SK-N-DZ (cell line): ENCODE measurements at regions not wholly inside any gene's neighbourhood (a gene's known extent, or its start where the extent isn't known, plus 50 kb on each side); places are given as distances from the start of the nearest gene placed in this dataset.
"Not testable (repeated sequence)": the region's sequence is repeated elsewhere in the genome, so short reads cannot be mapped to it uniquely, and the experiment has no call there.

Source experiments
- DNase-seq: peaks from one replicate; pipeline ENCODE4 v3.0.0-alpha.2; 2015; ENCODE audit warnings: low spot score

DNA sequence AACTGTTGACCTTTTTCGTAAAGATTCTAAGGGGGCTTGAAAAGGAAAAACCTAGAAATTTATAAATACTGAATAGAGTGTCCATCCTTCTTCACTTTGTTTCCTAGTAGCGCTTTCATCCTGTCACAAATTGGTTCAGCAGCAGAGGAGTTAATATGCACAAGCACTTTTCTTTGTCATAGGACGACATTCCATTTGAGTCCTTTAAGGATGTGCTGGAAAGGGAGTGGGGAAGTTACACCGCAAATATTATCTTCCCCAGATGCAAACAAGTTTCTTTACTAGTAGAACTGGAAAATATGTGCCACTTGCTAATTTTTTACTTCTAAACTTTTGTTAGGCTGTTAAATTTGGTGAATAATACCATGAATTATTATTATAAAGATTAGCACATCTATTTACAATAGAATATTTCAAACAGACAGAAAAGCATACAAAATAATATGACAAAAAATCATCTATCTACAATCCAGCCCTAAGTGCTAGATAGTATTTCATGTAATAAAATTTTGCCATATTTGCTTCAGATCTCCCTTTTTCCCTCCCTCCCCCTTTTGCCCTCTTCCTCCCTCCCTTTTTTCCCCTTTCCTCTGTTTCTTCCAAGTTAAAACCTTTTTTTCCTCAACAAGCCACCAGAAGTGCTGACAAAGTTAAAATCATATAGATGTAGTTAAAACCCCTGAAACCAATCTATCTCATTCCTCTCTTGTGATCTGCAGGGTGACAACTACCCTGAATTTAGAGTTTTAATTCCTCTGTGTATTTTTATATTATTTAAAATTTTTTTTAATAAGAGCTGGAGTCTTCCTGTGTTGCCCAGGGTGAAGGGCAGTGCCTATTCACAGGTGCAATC lies 50.5 kb upstream of the MAP4K3 start:
- DNase-seq = no peak

DNA sequence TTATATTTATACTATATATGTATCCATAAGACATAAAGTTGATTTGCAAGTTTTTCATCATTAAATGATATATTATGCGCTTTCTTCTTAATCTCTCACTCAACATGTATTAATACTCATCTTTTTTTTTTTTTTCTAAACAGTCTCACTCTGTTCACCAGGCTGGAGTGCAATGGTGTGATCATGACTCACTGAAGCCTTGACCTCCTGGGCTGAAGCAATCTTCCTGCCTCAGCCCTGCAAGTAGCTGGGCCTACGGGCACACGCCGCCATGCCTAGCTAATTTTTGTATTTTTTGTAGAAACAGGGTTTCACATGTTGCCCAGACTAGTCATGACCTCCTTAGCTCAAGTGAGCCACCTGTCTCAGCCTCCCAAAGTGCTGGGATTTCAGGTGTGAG lies 51.4 kb upstream of the MAP4K3 start:
- no peak for DNase-seq

DNA sequence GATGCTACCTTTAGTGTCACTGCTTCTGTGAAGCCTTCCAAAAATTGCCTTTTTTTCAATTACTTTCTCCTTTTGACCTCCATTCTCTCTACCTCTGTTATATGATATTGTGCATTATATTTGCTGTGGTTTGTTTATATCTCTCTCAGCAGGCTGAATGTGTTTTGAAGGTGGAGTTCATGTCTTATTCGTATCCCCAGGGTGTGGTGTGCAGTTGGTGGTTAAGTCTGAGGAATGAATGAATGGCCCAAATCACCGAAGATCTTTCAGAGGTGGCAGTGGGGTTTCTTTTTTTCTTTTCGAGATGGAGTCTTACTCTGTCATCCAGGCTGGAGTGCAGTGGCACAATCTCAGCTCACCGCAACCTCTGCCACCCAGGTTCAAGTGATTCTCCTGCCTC lies 53.5 kb upstream of the MAP4K3 start:
- DNase-seq = no peak

DNA sequence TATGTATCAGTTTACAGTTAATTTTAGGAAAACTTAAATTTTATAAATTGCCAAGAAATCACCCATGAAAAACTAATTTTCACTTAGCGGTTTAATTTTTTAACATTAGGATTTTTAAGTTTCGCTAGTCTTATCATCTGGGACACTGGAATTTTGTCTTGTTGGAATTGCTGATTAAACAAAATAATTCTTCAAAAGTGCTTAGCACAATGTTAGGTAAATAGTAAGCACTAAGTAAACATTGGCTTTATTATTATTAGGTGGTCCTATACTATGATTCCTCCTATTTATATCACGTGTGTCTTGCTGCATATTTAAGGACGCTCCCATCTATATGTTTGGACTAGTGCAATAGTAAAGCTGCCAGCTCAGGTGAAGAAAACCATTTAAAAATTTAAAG lies 54.6 kb upstream of the MAP4K3 start:
- no peak for DNase-seq

DNA sequence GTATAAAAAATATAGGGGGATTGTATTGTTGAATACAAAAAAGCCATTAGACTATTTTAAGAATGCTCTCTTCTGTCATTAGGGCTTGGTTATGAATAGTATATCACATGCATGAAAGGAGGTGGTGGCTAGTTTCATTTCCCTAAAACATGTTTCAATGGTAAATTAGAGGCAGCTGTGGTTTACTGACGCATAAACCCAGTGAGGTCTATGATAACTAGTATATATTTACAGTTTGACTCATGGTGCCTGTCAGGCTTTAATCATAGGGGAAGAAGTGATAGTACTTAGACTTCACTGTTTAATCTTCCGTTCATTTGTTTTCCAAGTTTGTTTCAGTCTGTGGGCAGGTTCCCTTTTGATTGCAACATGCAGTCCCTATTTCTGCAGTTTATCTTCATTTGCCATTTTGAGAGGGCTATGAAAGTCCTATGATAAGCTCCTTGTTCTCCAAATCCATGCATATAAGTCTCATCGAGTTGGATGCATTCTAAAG lies 55.1 kb upstream of the MAP4K3 start:
- no peak for DNase-seq

DNA sequence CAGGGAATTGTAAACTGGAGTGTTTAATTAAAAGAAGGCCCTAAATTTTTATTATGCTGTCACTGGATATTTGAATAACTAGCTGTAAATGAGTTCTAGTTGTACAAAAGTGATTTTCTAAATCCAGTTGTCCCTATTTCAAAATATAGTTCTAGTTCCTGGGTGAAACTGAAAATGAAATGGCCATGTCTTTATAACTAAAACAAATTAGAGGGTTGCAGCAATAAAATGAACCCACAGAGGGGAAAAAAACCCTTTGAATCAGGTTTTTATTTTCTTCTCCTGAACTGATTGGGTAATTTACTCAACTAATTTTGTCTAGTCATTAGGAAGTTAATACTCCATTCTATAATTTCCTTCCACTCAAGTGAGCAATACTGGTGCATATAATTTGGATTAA lies 55.6 kb upstream of the MAP4K3 start:
- DNase-seq = no peak

DNA sequence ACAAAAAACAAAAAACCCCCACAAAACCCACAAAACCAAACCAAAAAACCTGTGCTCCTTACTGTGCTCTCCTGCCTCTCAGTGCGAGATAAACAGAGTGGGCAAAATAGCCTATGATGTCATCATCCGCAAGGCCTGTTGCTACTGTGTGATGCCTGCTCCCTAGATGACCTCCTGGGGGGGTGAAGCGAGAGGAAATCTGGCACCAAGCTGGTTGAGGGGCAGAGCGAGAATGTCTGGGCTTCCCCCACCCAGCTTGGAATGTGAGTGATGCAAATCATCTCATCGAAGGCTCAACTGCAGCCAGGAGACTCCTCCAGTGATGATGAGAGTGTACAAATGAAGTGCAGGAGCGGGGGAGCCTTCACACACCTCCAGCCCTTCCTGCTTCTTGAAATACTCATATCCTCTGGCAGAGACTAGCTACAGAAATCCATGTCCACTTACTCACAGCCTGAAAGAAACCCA lies 57.7 kb upstream of the MAP4K3 start:
- no peak for DNase-seq

DNA sequence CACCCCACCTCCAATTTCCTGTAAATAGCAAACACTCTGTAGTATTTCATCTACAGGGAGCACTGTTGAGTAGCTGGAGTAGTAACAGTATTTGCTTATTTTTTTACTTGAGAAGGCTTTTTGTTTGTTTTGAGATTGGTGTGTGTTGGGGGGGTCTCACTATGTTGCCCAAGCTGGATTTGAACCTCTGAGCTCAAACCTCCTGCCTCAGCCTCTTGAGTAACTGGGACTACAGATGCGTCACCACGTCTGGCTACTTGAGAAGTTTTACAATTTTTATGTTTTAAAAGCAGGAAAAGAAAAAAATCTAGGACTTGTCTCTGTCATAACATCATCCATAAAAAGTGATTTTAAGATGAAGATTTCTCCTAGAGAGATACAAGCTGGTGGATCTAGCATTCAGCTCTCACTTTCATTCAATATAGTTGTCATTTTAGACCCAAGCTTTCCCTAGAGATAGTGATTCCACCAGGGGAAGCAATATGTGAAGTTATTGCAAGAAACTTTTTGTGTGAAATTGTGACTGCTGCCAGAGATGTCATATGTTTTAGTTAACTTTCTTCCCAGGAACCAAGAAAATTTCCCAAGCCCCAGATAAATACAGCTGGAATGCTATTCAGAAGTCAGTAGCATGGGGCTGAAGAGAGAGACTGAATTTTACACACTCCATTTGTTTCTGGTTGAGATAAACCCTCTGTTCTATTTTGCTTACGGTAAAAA lies 60.2 kb upstream of the MAP4K3 start:
- DNase-seq = no peak

DNA sequence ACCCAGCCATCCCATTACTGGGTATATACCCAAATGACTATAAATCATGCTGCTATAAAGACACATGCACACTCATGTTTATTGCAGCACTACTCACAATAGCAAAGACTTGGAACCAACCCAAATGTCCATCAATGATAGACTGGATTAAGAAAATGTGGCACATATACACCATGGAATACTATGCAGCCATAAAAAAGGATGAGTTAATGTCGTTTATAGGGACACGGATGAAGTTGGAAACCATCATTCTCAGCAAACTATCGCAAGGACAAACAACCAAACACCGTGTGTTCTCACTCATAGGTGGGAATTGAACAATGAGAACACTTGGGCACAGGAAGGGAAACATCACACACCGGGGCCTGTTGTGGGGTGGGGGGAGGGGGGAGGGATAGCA lies 61.1 kb upstream of the MAP4K3 start:
- not testable (repeated sequence) for DNase-seq

DNA sequence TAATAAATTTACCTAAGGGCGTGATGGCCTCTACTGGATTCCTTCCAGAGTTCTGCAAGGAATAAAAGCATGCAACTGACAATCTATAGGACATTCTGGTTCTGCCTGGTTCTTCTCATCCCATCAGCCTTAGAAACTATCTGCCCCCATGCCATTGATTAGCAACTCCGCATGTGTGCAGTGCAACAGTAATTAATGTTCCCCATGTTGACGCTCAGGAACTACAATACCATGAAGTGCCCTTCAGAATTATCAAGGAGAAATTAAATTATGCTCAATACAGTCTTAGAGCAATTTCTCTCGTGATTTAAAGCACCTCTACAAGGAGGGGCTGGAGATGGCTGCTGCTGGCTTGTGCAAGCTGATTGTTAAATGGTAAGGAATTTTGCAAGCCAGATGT lies 61.7 kb upstream of the MAP4K3 start:
- no peak for DNase-seq

DNA sequence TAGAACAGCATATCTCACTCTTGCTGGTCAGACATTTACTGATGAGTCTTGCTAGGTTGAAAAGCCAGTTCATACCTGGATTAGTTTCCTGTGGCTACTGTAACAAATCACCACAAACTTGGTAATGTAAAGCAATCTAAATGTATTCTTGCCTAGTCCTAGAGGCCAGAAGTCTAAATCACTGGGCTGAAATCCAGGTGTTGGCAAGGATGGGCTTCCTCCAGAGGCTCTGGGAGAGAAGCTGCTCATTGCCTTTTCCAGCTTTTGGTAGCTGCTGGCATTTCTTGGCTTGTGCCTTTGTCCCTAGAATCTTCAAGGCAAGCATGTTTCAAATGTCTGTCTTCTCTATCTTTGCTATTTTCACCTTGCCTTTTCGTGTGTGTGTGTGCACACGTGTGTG lies 62.3 kb upstream of the MAP4K3 start:
- DNase-seq = no peak

DNA sequence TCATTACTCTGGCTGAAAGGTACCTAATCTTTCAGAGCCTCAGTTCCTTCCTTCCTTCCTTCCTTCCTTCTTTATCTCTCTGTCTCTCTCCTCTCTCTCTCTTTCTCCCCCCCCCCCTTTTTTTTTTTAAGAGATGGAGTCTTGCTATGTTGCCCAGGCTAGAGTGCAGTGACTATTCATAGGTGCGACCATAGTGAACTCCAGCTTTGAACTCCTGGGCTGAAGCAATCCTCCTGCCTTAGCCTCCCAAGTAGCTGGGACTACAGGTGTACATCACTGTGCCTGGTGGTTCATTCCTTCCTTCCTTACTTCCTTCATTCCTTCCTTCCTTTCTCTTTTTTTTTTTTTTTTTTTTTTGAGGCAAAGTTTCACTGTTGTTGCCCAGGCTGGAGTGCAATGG lies 64.3 kb upstream of the MAP4K3 start:
- DNase-seq = no peak

DNA sequence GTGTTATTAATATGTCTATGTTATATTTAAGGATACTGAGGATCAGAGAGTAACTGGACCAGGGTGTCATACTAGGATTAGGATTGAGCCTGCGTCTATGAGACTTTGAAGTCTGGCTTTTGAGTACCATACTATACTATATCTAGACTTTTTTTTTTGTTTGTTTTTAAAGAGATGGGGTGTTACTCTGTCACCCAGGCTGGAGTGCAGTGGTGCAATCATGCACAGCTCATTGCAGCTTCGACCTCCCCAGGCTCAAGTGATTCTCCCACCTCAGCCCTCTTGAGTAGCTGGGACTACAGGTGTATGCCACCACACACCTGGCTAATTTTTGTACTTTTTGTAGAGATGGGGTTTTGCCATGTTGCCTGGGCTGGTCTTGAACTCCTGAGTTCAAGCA lies 66.2 kb upstream of the MAP4K3 start:
- no peak for DNase-seq

DNA sequence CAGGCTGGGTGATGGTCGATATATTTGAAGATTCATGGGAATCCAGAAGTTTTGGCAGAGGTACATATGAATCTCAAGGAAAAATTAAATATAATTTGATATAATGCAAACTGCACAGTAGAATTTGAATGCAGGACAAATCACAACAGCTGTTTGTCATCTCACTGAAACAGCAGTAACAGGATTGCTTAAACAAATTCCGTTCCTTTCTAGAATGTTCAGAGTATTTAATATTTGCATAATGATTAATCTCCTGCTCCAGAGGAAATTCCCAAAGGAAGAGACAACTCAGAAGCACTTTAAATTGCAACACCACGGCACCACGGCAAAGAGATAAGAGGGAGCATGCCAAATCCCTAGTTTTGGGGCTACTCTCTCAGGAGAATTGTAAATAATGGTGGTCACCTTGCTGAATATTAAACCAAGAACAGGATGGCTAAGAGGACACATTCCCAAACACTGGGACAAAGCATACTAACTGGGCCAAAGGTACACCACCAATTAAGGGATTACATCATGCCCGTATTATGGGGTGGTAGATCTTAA lies 67.8 kb upstream of the MAP4K3 start:
- DNase-seq = no peak

DNA sequence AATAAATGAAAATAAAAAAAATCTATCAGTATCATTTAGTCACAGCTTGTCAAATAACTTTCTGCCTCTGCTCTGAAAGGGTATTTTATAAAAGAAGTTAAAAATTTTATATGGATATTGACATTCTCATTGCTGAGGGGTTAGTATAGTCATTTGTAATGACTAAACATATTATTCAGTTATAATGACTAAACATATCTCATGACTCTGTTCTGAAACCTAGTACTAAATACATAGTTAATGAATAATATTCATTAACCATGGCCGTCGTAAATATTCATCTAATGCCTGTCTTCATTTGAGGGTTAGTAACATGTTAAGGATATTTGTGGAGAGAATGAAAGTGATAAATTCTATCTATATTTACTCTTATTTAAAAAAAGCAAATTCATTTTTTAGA lies 69.1 kb upstream of the MAP4K3 start:
- no peak for DNase-seq

DNA sequence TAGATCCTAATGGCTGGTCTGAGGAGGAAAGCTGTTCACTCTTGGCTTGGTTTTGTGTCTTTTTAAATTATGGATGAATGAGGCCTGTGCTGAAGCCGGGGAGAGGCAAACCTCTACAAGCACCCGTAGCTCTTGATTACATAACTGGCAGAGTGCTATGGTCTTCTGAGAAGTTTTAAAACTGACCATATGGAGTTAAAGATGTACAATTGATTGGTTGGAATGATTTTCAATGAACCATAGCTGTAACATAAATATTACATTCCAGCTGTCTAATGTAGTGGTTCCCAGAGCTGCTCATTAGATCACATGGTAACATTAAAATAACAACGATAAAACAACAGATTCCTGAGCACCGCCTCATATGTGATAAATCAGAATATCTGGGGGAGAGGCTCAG lies 71.1 kb upstream of the MAP4K3 start:
- no peak for DNase-seq

DNA sequence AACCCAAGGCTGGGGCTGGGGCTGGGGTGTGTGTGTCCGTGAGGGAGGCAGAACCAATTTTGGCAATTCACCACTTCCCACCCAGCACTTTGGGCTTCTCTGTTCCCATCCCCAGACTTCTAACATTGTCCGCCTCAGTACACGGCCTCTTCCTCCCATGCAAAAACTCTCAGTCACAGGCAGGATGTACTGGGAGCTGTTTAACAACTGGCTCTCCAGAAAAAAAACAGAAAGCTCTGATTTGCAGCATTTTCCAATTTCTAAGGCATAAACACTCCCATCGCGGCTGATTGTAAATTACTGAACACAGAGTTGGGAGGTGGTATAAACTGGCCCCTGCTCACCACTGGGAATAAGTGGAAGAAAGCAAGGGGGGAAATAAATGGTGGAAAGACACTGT lies 73.1 kb upstream of the MAP4K3 start:
- DNase-seq = no peak

DNA sequence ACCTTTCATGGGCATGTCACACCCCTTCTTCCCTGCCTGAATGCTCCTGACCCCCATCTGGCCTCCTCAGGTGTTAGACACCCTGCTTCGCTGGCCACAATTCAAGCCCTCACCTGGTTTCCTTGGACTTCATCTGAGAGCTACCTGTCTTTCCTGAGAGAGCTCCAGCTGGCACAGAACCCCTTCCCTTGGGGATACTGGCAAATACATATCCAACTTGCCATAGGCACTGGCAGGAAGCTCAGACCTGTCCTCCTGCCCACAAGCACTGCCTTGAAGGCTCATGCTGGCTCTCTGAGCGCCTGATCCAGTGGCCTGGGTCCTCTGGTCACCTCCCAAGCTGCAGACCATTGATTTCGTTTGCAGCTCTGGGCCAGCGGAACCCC lies 74.1 kb upstream of the MAP4K3 start:
- DNase-seq = no peak

DNA sequence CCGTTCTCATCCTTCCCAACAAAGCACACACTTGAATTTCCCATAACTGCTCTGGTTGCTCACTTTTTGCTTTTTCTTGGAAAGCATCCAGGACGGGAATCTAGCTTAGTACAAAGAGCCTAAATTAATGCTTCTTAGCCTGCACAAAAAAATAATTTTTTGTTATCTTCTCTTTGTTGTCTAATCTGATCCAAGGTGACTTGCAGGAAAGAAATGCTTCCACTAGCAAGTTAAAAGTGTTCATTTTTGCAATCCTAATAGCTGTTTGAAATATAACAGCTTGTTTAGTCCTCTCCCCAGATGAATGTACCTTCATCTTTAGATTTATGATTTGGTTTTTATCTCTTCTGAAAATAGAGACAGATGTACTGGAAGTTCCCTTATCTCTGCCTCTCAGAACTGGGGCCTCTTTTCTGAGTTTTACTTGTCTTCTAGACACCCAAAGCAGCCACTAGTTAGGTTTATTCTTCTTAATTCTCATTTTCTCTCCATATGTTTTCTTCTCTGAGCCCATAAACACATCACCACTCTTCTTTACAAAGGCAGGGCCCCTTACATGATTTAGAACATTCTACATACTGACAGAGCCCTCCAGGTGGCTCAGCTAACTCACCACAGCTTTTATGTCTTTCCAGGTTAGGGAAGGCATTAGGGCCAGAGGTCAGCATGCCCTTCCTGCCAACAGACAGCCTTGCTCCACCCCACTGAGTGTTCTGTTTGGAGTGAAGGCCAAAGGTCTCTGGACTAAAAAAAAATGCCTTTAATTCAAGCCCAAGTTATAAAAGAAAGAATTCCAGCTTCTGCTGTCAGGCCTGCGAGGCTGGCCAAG lies 74.7 kb upstream of the MAP4K3 start:
- DNase-seq = no peak

DNA sequence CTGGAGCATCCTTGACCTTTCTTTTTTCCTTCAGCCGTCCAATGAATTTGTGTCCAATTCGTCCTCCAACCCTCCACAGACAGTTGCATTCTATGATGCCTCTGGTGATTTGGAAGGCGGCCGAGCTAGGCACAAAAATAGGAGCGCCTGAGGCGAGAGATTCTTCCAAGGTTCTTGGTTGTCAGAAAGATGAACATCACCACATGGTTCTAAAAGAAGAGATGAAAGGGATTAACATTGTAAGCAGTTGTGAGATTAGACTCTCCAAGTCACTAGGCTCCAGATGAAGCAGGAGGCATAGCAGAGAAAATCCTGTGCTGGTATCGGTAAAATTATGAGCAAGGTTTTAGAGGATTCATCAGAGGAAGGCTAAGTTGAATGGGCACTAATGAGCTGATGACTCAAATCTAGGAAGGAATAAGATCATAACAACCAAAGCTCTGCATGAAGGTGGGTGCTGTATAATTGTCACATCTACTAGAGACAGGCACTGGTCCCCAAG lies 75.4 kb upstream of the MAP4K3 start:
- DNase-seq = no peak

DNA sequence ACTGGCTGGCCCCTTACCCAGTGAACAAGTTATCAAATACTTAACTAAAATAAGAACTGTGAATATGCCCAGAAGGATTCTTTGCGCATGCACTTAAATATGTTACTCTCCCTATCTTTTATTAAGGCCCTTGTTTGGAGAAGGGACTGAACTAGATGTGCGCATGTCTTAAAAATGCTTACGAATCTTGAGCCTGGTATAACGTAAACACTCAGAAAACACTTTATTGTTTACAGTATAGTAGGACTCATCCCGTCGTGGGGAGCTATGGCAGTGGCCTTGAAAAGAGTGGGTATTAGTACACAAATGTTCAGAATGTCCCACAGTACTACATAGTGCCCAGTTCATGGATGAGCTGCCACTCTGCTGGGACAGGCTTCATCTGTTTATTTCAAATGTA lies 75.9 kb upstream of the MAP4K3 start:
- DNase-seq = no peak

DNA sequence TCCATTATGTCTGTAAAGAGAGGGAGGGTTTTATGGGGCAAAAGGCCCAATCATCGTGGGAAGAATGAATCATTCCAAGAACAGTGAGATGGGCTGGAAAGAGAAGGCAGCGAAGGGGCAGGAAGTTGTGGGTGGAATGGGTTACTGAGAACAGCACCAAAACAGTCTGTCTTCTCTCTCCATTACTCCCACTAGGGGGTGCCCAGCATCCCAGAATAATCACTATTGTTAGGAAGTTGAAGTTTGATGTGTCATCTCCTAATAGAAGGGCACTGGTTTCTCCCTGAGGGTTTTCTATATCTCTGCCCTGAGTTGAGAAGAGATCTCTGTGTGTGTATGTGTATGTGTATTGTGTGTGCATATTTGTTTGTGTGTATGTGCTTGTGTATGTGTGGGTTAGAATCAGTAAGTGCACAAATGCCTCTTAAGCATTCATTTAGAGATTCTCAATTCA lies 76.6 kb upstream of the MAP4K3 start:
- peak; percentile 22 for DNase-seq
